Panc1 (cell line): ENCODE measurements at regions not wholly inside any gene's neighbourhood (a gene's known extent, or its start where the extent isn't known, plus 50 kb on each side); places are given as distances from the start of the nearest gene placed in this dataset.
A peak's percentile ranks its signal among the peaks of the same experiment; 100 is the strongest.

Source experiments
- ATAC-seq: fragments of 200-7000 bp; cut with Tn5 transposase; 2 replicates; pipeline ENCODE4 v1.9.1; 2020; ENCODE audit warnings: mild to moderate bottlenecking, moderate library complexity
- BruUV-seq: library from RNA; stranded (reverse); fragments of 400-500 nt; replicated peaks from 2 replicates; lab custom pipeline; 2021; lab: Mats Ljungman, UMichigan
- CTCF ChIA-PET: fragments of 300-600 bp; sonication (Branson Sonifier 250); formaldehyde crosslinking; loops from one replicate; lab custom pipeline; 2022; ENCODE audit warnings: antibody characterized with exemption; lab: Charles Lee
- POLR2A ChIA-PET: fragments of 300-600 bp; sonication (Branson Sonifier 250); formaldehyde crosslinking; loops from one replicate; lab custom pipeline; 2022; ENCODE audit warnings: antibody characterized with exemption; lab: Charles Lee
- DNase-seq: peaks from one replicate; pipeline ENCODE4 v3.0.0-alpha.2; 2010; ENCODE audit warnings: low read depth, low spot score
- H3K27ac ChIP-seq: 2 replicates; pipeline ENCODE4 v1.5.1; 2011; ENCODE audit warnings: mild to moderate bottlenecking, low read length, inconsistent platforms
- H3K27me3 ChIP-seq: fragments of 200-500 bp; sonication (Bioruptor generic); 2 replicates; pipeline ENCODE4 v1.6.0; 2014; ENCODE audit warnings: low read length, inconsistent platforms; ENCODE audit not compliant: control insufficient read depth, insufficient read depth
- H3K36me3 ChIP-seq: fragments of 200-500 bp; sonication (Bioruptor generic); 2 replicates; pipeline ENCODE4 v1.5.1; 2014; ENCODE audit warnings: inconsistent platforms, mild to moderate bottlenecking, low read length, moderate library complexity; ENCODE audit not compliant: control insufficient read depth, insufficient read depth
- H3K4me1 ChIP-seq: 2 replicates; pipeline ENCODE4 v1.5.1; 2011; ENCODE audit warnings: inconsistent platforms, mild to moderate bottlenecking, low read length, moderate library complexity; ENCODE audit not compliant: control insufficient read depth, insufficient read depth
- H3K4me3 ChIP-seq, 2 experiments: 2 replicates each; pipeline ENCODE4 v1.5.1; 2011 to 2012; ENCODE audit warnings: low read depth in 2 of 2, low read length in 2 of 2, mild to moderate bottlenecking in 2 of 2, inconsistent platforms in 1 of 2, moderate library complexity in 1 of 2
- H3K9me3 ChIP-seq: fragments of 200-500 bp; sonication (Bioruptor generic); 2 replicates; pipeline ENCODE4 v1.5.1; 2014; ENCODE audit warnings: low read depth, mild to moderate bottlenecking, inconsistent platforms, low read length, moderate library complexity; ENCODE audit not compliant: control insufficient read depth, insufficient read depth
- CTCF ChIP-seq: fragments of 450-650 bp; IDR thresholded peaks from 2 replicates; pipeline ENCODE4 v1.5.1; 2017; ENCODE audit warnings: mild to moderate bottlenecking
- POLR2AphosphoS5 ChIP-seq: IDR thresholded peaks from 2 replicates; pipeline ENCODE4 v1.6.1; 2012; ENCODE audit warnings: mild to moderate bottlenecking, low read depth, low read length, moderate library complexity
- SIN3A ChIP-seq: IDR thresholded peaks from 2 replicates; pipeline ENCODE4 v1.6.1; 2012; ENCODE audit warnings: low read depth, mild to moderate bottlenecking, low read length, moderate library complexity, borderline replicate concordance; ENCODE audit not compliant: insufficient read depth
- TCF7L2 ChIP-seq: IDR thresholded peaks from 2 replicates; pipeline ENCODE4 v1.6.1; 2011; ENCODE audit warnings: mild to moderate bottlenecking, low read depth, low read length, inconsistent platforms
- in situ Hi-C: cut with HindIII; loops from 2 replicates; pipeline ENCODE4 v1.10.0; 2016; ENCODE audit warnings: low sequenced_read_pairs, low pct_unique_long_range_greater_than_20kb
- intact Hi-C: fragments of 100-400 bp; cut with micrococcal nuclease; formaldehyde crosslinking; loops from one replicate; pipeline ENCODE4 v1.10.0; 2022; ENCODE audit not compliant: unreplicated experiment
- TF ChIP-seq, protein P1 (sequence below), 2 experiments: IDR thresholded peaks; 2 replicates each; pipeline ENCODE4 v1.6.1; 2011 to 2012; ENCODE audit warnings: low read depth in 2 of 2, control low read depth in 1 of 2, low read length in 1 of 2, mild to moderate bottlenecking in 1 of 2, moderate library complexity in 1 of 2; ENCODE audit not compliant: insufficient read depth in 1 of 2

- no TSS peak for BruUV-seq
- POLR2A ChIA-PET, result interaction anchor here (0.6 to 0.7 kb wide), 2 partner anchors 196 to 1897 kb away, joined by 3 to 5 read pairs; partner anchors contain the start of gene CITED2
- no peak for DNase-seq
These were observed 195.7 kb upstream of the CITED2 start for GRCh38 chr6:139570166-139570565.

DNA sequence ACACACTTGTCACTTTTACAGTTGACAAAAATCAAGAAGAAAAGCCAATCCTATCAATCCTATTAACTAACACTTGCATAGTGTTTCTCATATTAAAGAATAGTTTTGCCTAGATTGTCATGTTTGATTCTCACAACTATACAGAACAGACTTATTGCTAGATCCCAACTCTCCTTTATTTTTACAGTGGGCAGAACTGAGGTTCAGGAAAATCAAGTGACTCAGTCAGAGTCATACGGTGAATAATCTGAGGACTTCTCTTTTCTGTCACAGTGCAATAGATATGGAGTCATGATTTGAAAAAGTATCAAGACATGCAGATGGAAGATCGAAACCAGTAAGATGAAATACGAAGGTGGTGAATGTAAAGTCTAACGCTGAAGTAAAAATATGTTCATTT lies 195.1 kb upstream of the CITED2 start:
- ChIA-PET CTCF (no interaction called here), POLR2A (no interaction called here)
- no peaks in the 10 kb centered on the region for H3K36me3 ChIP-seq
- no peak overlapping the region; a peak in 1 of 4 replicates for H3K4me3 ChIP-seq
- TF ChIP-seq SIN3A (no peak), POLR2AphosphoS5 (no peak), CTCF (no peak), TCF7L2 (no peak)
- TF ChIP-seq, protein P1, sequence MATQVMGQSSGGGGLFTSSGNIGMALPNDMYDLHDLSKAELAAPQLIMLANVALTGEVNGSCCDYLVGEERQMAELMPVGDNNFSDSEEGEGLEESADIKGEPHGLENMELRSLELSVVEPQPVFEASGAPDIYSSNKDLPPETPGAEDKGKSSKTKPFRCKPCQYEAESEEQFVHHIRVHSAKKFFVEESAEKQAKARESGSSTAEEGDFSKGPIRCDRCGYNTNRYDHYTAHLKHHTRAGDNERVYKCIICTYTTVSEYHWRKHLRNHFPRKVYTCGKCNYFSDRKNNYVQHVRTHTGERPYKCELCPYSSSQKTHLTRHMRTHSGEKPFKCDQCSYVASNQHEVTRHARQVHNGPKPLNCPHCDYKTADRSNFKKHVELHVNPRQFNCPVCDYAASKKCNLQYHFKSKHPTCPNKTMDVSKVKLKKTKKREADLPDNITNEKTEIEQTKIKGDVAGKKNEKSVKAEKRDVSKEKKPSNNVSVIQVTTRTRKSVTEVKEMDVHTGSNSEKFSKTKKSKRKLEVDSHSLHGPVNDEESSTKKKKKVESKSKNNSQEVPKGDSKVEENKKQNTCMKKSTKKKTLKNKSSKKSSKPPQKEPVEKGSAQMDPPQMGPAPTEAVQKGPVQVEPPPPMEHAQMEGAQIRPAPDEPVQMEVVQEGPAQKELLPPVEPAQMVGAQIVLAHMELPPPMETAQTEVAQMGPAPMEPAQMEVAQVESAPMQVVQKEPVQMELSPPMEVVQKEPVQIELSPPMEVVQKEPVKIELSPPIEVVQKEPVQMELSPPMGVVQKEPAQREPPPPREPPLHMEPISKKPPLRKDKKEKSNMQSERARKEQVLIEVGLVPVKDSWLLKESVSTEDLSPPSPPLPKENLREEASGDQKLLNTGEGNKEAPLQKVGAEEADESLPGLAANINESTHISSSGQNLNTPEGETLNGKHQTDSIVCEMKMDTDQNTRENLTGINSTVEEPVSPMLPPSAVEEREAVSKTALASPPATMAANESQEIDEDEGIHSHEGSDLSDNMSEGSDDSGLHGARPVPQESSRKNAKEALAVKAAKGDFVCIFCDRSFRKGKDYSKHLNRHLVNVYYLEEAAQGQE (IDR thresholded peaks at IDR 0.05; ENCODE audit: insufficient read depth in 1 of 2, low read depth in 2 of 2, low read length in 1 of 2), result no peak
- peak; percentile 68 for ATAC-seq
- BruUV-seq, result no TSS peak
- intact Hi-C loops, result loop anchor here (10.0 kb wide), 1 partner anchor 195 kb away; the partner anchor contains the start of gene CITED2
- DNase-seq, result peak; percentile 47
- H3K27me3 ChIP-seq, result no peaks in the 10 kb centered on the region
- no peaks in the 10 kb centered on the region for H3K9me3 ChIP-seq
- in situ Hi-C loops, result no loop called here
- peaks cover 37% of the 10 kb centered on the region for H3K4me1 ChIP-seq
- H3K27ac ChIP-seq, result peak overlapping the region; percentile 86

More at GRCh38 chr6:139570166-139570565, 195.7 kb upstream of the CITED2 start:
- Histone ChIP-seq H3K27ac (peak overlapping the region; percentile 86), H3K9me3 (no peaks in the 10 kb centered on the region), H3K27me3 (no peaks in the 10 kb centered on the region), H3K4me3 (no peak overlapping the region; a peak in 1 of 4 replicates), H3K4me1 (peaks cover 37% of the 10 kb centered on the region), H3K36me3 (no peaks in the 10 kb centered on the region)
- intact Hi-C loops (no loop called here), in situ Hi-C loops (no loop called here)
- no peak for TF ChIP-seq CTCF
- no peak for TF ChIP-seq POLR2AphosphoS5
- no peak for TF ChIP-seq SIN3A
- TF ChIP-seq, protein P1 (IDR thresholded peaks at IDR 0.05; ENCODE audit: insufficient read depth in 1 of 2, low read depth in 2 of 2, low read length in 1 of 2), result no peak
- no peak for TF ChIP-seq TCF7L2
- CTCF ChIA-PET, result no interaction called here
- ATAC-seq, result no peak
